GM12878 (cell line): ENCODE measurements at regions not wholly inside any gene's neighbourhood (a gene's known extent, or its start where the extent isn't known, plus 50 kb on each side); places are given as distances from the start of the nearest gene placed in this dataset.
A peak's percentile ranks its signal among the peaks of the same experiment; 100 is the strongest.

Experiments used
- BCL11A ChIP-seq: IDR thresholded peaks from 2 replicates; pipeline ENCODE4 v1.6.1; 2011; ENCODE audit warnings: low read depth, low read length
- CHD1 ChIP-seq: IDR thresholded peaks from 2 replicates; pipeline ENCODE4 v1.6.1; 2012; ENCODE audit warnings: low read depth, low read length, improper control_type of control experiment
- CHD4 ChIP-seq: fragments of 200-600 bp; sonication (generic); IDR thresholded peaks from 2 replicates; pipeline ENCODE4 v1.6.1; 2016; ENCODE audit warnings: mild to moderate bottlenecking
- EP300 ChIP-seq, 2 experiments: fragments of 150-350 bp in 1 of 2; IDR thresholded peaks; 2 replicates each; pipeline ENCODE4 v1.6.1; 2011 to 2012; ENCODE audit warnings: low read depth in 2 of 2, low read length in 2 of 2, borderline replicate concordance in 1 of 2, improper control_type of control experiment in 1 of 2, inconsistent platforms in 1 of 2; ENCODE audit not compliant: control insufficient read depth in 1 of 2
- FOS ChIP-seq: IDR thresholded peaks from 3 replicates; pipeline ENCODE4 v1.6.1; 2011; ENCODE audit warnings: borderline replicate concordance; ENCODE audit not compliant: insufficient read length; ENCODE audit errors: extremely low read depth
- MEF2B ChIP-seq: fragments of 450-650 bp; IDR thresholded peaks from 2 replicates; pipeline ENCODE4 v1.6.1; 2018; ENCODE audit warnings: mild to moderate bottlenecking, moderate library complexity; ENCODE audit not compliant: partially characterized antibody, poor library complexity, severe bottlenecking
- NR2F1 ChIP-seq: fragments of 450-650 bp; conservative IDR thresholded peaks from 2 replicates; pipeline ENCODE4 v1.6.1; 2017; ENCODE audit warnings: mild to moderate bottlenecking
- PML ChIP-seq: IDR thresholded peaks from 2 replicates; pipeline ENCODE4 v1.6.1; 2012; ENCODE audit warnings: low read length, inconsistent platforms
- POLR2AphosphoS2 ChIP-seq: IDR thresholded peaks from 2 replicates; pipeline ENCODE4 v1.6.1; 2011; ENCODE audit warnings: low read depth, mild to moderate bottlenecking, low read length, improper control_type of control experiment, moderate library complexity
- RAD21 ChIP-seq: IDR thresholded peaks from 2 replicates; pipeline ENCODE4 v1.6.1; 2011; ENCODE audit warnings: mild to moderate bottlenecking, low read depth, low read length, moderate library complexity; ENCODE audit not compliant: insufficient read depth
- SMC3 ChIP-seq: IDR thresholded peaks from 2 replicates; pipeline ENCODE4 v1.6.1; 2011; ENCODE audit warnings: low read length, improper control_type of control experiment, borderline replicate concordance
- SP1 ChIP-seq: IDR thresholded peaks from one replicate; pipeline ENCODE4 v1.6.1; 2011; ENCODE audit warnings: low read depth, low read length
- SREBF2 ChIP-seq: IDR thresholded peaks from 2 replicates; pipeline ENCODE4 v1.6.1; 2012; ENCODE audit warnings: mild to moderate bottlenecking, low read length
- TCF12 ChIP-seq: IDR thresholded peaks from 2 replicates; pipeline ENCODE4 v1.6.1; 2011; ENCODE audit warnings: low read depth, mild to moderate bottlenecking, low read length
- TCF7 ChIP-seq: IDR thresholded peaks from 2 replicates; pipeline ENCODE4 v1.6.1; 2014; ENCODE audit warnings: antibody characterized with exemption, borderline replicate concordance
- ZNF217 ChIP-seq: fragments of 450-650 bp; IDR thresholded peaks from 2 replicates; pipeline ENCODE4 v1.6.1; 2017; ENCODE audit warnings: antibody characterized with exemption, mild to moderate bottlenecking
- ZZZ3 ChIP-seq: IDR thresholded peaks from 2 replicates; pipeline ENCODE4 v1.6.1; 2011; ENCODE audit warnings: low read depth; ENCODE audit not compliant: control insufficient read depth, insufficient read length
- TF ChIP-seq, protein P1 (sequence below): fragments of 450-650 bp; formaldehyde crosslinking; IDR thresholded peaks from 2 replicates; pipeline ENCODE4 v1.4.0; 2020; ENCODE audit warnings: mild to moderate bottlenecking, moderate library complexity
- TF ChIP-seq, protein P2 (sequence below): fragments of 150-350 bp; IDR thresholded peaks from 2 replicates; pipeline ENCODE4 v1.6.1; 2016; ENCODE audit warnings: low read depth, low read length
- TF ChIP-seq, protein P3 (sequence below): fragments of 450-650 bp; IDR thresholded peaks from 2 replicates; pipeline ENCODE4 v1.6.1; 2017; ENCODE audit warnings: mild to moderate bottlenecking, moderate library complexity

DNA sequence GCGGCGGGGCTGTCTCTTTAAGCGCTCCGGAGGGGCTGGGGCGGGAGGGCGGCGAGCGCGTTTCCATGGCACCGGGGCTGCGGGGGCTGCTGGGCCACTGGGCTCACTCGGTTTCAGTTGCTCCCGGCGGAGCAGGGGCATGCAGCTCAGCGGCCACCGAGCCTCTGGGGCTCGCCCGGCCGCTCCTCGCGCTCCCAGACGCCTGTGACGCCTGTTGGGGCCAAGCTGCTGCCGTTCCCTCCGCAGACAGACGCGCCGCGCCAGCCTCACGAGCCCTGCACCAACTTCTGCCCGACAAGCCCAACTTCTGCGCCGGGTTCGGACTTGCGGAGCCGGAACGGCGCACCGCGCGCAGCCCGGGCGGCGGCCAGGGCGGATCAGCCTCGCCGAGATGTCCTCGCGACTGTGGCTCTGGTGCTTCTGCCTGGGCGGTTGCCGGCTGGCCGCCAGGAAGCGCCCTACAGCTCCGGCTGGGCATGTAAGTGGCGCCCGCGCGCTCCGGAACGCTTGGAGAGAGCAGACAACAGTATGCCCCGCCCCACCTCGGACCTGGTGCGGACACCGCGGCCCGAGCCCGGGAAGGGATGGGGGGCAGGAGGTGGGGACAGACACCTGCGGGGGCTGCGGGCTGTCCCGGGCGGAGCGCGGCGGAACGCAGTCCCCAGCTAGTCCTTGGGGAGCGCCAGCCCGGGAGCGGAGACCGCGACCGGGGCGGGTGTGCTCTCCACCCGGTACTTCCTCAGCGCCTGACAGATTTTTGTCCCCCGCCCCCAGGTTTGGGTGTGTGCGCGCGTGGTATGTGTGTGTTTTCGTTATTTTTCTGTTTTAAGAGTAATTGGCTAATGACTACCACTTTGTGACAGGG, 154.1 kb upstream of the GOLIM4 start (continued):
- TF ChIP-seq BCL11A (no peak), TCF7 (no peak), PML (no peak), RAD21 (no peak; the same call in 1 of the 2 replicates), SP1 (no peak), POLR2AphosphoS2 (no peak), EP300 (IDR thresholded peaks at IDR 0.05; ENCODE audit: borderline replicate concordance in 1 of 2, control insufficient read depth in 1 of 2, low read depth in 2 of 2, low read length in 2 of 2) (no peak), CHD4 (no peak), ZNF217 (no peak), TCF12 (0 out of 2 replicates have a peak, but pooled peaks have one; percentile 3), CHD1 (no peak), SREBF2 (no peak), SMC3 (peak; percentile 14; the same call in 1 of the 2 replicates), MEF2B (no peak), ZZZ3 (no peak), FOS (no peak), NR2F1 (no peak)
- TF ChIP-seq, protein P1, sequence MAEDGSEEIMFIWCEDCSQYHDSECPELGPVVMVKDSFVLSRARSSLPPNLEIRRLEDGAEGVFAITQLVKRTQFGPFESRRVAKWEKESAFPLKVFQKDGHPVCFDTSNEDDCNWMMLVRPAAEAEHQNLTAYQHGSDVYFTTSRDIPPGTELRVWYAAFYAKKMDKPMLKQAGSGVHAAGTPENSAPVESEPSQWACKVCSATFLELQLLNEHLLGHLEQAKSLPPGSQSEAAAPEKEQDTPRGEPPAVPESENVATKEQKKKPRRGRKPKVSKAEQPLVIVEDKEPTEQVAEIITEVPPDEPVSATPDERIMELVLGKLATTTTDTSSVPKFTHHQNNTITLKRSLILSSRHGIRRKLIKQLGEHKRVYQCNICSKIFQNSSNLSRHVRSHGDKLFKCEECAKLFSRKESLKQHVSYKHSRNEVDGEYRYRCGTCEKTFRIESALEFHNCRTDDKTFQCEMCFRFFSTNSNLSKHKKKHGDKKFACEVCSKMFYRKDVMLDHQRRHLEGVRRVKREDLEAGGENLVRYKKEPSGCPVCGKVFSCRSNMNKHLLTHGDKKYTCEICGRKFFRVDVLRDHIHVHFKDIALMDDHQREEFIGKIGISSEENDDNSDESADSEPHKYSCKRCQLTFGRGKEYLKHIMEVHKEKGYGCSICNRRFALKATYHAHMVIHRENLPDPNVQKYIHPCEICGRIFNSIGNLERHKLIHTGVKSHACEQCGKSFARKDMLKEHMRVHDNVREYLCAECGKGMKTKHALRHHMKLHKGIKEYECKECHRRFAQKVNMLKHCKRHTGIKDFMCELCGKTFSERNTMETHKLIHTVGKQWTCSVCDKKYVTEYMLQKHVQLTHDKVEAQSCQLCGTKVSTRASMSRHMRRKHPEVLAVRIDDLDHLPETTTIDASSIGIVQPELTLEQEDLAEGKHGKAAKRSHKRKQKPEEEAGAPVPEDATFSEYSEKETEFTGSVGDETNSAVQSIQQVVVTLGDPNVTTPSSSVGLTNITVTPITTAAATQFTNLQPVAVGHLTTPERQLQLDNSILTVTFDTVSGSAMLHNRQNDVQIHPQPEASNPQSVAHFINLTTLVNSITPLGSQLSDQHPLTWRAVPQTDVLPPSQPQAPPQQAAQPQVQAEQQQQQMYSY (CRISPR knock-in tag): no peak
- TF ChIP-seq, protein P2, sequence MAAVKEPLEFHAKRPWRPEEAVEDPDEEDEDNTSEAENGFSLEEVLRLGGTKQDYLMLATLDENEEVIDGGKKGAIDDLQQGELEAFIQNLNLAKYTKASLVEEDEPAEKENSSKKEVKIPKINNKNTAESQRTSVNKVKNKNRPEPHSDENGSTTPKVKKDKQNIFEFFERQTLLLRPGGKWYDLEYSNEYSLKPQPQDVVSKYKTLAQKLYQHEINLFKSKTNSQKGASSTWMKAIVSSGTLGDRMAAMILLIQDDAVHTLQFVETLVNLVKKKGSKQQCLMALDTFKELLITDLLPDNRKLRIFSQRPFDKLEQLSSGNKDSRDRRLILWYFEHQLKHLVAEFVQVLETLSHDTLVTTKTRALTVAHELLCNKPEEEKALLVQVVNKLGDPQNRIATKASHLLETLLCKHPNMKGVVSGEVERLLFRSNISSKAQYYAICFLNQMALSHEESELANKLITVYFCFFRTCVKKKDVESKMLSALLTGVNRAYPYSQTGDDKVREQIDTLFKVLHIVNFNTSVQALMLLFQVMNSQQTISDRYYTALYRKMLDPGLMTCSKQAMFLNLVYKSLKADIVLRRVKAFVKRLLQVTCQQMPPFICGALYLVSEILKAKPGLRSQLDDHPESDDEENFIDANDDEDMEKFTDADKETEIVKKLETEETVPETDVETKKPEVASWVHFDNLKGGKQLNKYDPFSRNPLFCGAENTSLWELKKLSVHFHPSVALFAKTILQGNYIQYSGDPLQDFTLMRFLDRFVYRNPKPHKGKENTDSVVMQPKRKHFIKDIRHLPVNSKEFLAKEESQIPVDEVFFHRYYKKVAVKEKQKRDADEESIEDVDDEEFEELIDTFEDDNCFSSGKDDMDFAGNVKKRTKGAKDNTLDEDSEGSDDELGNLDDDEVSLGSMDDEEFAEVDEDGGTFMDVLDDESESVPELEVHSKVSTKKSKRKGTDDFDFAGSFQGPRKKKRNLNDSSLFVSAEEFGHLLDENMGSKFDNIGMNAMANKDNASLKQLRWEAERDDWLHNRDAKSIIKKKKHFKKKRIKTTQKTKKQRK: no peak
- TF ChIP-seq, protein P3, sequence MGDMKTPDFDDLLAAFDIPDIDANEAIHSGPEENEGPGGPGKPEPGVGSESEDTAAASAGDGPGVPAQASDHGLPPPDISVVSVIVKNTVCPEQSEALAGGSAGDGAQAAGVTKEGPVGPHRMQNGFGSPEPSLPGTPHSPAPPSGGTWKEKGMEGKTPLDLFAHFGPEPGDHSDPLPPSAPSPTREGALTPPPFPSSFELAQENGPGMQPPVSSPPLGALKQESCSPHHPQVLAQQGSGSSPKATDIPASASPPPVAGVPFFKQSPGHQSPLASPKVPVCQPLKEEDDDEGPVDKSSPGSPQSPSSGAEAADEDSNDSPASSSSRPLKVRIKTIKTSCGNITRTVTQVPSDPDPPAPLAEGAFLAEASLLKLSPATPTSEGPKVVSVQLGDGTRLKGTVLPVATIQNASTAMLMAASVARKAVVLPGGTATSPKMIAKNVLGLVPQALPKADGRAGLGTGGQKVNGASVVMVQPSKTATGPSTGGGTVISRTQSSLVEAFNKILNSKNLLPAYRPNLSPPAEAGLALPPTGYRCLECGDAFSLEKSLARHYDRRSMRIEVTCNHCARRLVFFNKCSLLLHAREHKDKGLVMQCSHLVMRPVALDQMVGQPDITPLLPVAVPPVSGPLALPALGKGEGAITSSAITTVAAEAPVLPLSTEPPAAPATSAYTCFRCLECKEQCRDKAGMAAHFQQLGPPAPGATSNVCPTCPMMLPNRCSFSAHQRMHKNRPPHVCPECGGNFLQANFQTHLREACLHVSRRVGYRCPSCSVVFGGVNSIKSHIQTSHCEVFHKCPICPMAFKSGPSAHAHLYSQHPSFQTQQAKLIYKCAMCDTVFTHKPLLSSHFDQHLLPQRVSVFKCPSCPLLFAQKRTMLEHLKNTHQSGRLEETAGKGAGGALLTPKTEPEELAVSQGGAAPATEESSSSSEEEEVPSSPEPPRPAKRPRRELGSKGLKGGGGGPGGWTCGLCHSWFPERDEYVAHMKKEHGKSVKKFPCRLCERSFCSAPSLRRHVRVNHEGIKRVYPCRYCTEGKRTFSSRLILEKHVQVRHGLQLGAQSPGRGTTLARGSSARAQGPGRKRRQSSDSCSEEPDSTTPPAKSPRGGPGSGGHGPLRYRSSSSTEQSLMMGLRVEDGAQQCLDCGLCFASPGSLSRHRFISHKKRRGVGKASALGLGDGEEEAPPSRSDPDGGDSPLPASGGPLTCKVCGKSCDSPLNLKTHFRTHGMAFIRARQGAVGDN: no peak
